ENCODE measurements at regions not wholly inside any gene's neighbourhood (a gene's known extent, or its start where the extent isn't known, plus 50 kb on each side); places are given as distances from the start of the nearest gene placed in this dataset.
"Not testable (repeated sequence)": the region's sequence is repeated elsewhere in the genome, so short reads cannot be mapped to it uniquely, and the experiment has no call there.

GRCh38 chr20:50345712-50346373 lies 155.2 kb downstream of the CEBPB start:
- DNase-seq = no peak

DNA sequence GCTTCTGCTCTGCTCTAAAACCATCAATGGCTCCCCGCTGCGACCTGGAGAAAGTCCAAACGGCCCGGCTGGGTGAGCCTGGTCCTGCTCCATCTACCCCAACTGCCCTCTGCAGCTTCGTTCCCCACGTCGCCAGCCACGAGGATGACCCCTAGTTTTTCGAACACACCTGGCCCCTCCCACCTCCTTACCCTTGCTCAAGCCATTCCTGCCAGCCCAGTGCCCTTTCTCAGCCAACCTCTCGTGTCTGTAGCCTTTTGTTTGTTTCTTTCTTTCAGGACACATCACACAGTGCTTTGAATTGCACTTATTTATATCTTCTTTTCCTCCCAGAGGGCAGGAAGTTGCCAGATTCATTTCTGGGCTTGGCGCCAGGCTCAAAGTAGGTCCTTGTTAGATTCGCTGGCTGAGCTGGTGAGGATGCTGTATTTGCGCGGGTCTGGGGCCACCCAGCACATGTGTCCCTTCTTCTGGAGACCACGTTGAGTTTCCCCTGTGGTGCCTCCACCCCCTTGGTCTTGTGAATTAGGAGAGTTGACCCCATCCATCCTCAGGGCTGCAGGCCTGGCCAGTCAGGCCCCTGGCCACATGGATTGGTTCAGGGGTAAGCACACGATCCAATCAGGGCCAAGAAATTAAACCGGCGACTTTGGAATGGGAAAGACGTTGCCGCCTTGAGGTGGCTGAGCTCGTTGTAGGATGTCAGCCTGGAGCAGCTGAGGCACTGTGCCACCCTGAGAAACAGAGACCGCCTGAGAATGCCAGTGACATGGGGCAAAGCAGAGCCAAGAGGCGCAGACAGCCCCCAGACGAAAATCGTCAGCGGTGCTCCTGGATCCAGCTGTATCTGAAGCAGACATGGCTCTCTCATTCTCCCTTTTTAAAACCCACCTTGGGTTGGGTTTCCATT lies 156.0 kb downstream of the CEBPB start:
- DNase-seq = peak; percentile 81

GRCh38 chr20:50347284-50348063 lies 156.8 kb downstream of the CEBPB start:
- no peak for DNase-seq

DNA sequence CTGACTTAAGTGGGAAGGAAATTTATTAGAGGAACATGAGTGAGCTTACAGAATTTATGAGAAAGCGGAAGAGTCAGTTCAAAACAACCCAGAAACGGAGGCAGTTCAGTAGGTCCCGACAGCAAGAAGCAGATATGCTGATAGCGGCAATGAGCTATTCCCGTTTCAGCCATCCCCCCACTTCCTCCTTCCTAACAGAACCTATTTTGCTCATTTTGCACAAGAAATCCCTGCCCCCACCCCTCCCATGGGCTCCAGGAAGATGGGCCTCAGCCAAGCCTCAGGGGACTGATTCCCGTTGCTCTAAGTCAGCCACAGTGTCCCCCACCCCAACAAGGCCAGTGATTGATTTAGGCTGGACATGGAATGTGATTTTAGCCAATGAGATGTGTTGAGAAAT lies 157.5 kb downstream of the CEBPB start:
- no peak for DNase-seq

DNA sequence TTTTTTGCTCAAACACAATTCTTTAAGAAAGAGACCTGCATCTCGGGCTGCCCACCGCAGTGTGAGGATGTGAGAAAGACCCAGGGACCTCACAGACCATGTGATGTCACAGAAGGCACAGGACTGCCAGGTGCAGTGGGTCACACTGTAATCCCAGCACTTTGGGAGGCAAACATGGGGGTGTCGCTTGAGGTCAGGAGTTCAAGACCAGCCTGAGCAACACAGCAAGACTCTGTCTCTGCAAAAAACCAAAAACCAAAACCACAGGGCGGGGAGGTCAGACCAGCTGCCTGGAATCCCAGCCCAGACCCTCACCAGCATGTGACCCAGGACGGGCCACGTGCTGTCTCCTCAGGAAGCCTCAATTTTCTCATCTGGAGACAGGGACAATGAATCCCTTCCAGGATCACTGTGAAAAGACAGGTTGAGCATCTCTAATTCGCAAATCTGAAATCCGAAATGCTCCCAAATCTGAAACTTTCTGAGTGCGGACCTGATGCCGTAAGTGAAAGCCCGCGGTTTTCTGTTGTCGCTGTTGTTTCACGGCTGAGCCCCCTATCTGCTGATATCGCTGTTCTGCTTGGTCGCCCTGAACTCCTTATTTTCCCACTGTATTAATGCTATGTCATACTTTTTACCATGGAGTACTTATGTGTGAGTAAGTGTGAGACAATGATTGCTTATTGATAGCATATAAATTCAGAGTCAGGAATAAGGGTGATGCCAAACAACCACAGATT lies 159.5 kb upstream of the PTPN1 start:
- DNase-seq = no peak

- no peak for DNase-seq
These were observed 158.6 kb upstream of the PTPN1 start for GRCh38 chr20:50351541-50351940.

DNA sequence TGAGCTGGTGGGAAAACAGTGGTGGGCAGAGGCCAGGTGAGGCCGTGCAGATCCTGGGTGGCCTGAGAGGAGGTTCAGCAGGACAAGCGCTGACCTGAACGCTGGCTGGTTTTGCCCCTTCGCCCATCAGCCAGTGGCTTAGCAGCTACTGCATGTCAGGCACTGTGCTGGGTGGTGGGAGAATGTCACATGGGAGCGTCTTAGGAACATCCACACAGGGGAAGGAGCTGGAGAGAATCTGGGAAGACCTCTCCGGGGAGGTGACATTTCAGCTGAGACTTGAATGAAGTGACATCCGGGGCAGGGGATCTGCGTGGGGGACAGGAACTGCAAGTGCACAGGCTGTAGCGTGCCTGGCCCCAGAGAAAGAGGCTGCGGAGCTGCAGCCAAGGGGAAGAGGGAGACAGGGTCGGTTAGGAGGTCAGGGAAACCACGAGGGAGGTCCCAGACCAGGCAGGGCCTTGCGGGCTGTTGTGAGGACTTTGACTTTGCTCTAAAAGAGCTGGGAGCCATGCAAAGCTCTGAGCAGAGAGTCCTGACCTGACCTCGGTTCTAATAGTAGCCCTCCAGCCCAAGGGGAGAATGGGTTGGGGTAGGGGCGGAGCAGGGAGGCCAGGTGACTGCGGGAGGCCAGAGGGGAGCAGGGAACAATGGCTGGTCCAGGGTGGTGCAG lies 156.8 kb upstream of the PTPN1 start:
- no peak for DNase-seq

DNA sequence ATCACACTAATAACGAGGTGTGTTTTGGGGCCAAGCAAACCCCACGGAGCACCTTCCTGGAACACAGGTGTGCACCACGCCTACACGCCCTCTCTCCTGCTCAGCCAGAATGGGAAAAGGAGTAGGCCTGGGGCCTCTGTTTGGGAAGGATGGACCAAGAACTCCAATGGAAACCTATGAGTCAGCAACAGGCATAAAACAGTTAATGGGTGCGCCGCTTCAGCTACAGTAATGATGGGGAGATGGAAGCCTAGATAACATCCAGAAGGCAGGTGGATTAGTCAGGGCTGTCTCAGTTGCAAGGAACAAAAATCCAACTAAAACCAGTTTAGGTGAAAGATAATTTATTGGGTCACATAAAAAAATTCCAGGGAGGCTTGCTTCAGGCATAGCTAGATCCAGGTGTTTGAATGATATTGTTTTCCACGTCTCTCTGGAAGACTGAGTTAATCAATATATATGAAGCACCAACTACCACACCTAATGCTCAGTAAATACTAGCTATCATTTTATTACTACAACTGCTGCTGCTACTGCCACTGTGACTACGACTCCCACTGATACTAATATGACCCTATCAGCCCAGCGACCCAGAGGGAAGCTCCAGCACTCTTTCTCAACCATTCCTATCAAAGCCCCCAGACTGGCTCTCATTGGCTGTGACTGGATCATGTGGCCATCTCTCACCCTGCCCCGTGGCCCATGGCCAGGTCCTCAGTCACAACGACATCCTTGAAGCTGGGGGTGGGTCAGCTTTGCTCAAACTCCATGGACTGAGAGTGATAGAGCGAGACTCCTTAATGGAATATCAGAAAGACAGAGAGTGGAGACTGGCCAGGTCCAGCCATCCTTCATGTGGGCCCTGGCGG lies 155.2 kb upstream of the PTPN1 start:
- DNase-seq = no peak

- DNase-seq = no peak
These were observed 154.3 kb upstream of the PTPN1 start for GRCh38 chr20:50355590-50356524.

- DNase-seq = no peak
These were observed 153.7 kb upstream of the PTPN1 start for GRCh38 chr20:50356525-50356885.

GRCh38 chr20:50356962-50357782 lies 153.0 kb upstream of the PTPN1 start:
- no peak for DNase-seq

GRCh38 chr20:50357783-50358161 lies 152.4 kb upstream of the PTPN1 start:
- no peak for DNase-seq

- DNase-seq = no peak
These were observed 152.0 kb upstream of the PTPN1 start for GRCh38 chr20:50358166-50358565.

DNA sequence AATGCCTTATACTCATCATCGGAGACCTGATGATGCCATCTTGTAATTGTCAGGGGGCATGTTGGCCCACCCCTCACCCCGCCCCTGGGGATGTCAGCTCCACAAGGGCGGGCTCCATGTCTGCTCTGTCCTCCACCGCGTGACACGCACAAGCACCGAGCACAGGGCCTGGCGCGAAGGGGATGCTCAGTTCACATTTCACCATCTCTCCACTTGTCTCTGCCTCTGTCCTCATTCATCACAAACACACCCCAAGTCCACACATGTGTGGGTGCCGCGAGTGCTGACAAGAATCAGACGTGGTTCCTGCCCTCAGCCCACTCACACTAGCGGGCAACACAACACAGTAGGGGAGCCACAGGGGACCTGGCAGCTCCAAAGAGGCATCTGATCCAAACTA lies 151.2 kb upstream of the PTPN1 start:
- no peak for DNase-seq

DNA sequence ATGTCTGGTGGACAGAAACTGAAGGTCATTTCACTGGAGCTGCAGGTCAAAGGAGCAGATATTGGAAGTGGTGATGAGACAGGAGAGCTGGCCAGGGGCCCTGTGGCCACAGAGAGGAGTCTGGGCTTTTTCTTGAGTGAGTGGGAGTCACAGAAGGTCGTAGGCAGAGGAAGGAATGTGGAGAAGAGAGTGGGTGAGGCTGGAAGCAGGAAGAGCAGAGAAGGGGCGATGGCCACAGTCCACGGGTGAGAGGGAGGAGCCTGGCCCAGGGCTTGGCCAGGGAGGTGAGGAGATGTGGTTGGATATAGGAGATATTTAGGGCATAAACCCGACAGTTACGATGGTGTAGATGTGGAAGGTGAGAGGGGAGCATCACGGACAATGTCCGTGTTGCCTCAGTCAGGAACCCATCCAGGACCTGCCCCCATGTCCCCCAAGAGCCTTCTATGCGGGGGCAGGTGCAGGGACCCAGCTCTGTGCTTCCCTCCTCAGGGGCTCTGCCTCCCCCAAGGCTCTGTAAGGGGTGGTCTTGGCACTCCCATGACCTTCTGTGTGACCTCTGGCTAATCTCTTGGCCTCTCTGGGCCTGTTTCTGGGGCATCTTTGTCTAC lies 150.5 kb upstream of the PTPN1 start:
- no peak for DNase-seq

DNA sequence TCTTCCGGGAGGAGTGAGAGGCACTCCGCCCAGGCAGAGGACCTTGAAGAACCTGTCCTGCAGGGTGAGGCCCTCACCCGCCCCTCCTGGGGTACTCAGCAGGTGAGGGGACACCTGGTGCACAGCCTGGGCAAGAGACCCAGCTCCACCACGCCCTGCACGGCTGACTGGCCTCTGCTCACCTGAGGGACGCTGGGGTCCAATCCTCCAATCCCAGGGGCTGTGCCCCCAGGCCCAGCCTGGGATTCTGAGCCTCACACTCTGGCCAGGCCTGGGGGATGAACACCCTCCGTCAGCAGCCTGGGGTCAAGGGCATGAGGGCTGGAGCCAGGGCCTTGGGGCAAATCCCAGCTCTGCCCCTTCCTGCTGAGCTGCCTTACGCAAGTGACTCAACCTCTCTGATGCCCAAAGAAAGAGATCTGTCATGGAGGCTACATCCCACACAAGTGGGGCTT lies 149.9 kb upstream of the PTPN1 start:
- DNase-seq = no peak

- DNase-seq = no peak
These were observed 149.3 kb upstream of the PTPN1 start for GRCh38 chr20:50360921-50361320.

DNA sequence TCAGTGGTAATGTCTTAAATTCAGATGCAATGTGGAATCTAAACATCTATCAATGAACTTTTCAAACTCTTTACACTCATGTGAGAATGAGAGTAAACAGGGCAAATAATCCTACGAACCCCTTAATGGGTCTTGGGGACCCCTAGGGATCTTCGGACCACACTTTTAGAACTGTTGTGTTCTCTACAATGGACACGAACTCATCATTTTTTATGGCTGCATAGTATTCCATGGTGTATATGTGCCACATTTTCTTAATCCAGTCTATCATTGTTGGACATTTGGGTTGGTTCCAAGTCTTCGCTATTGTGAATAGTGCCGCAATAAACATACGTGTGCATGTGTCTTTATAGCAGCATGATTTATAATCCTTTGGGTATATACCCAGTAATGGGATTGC lies 148.0 kb upstream of the PTPN1 start:
- DNase-seq = not testable (repeated sequence)

DNA sequence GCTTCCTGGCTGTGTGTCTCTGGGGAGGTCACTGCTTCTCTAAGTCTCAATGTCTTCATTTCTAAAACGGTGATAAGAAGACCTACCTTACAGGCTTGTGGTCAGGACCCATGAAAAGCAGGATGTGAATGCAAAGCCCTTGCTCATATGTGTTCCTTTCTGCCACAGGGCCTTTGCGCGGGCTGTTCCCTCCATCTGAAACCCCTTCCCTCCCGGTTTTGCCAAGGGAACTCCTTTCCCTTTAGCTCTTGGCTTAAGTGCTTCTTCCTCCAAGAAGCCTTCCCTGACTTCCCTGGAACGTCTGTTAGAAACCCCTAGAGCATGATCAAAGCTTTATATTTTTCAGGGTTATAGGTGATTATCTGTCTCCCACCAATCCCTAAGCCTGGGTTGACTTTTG lies 147.2 kb upstream of the PTPN1 start:
- no peak for DNase-seq

All from left hindlimb (tissue), 1 donor.